ENCODE measurements at regions not wholly inside any gene's neighbourhood (a gene's known extent, or its start where the extent isn't known, plus 50 kb on each side); places are given as distances from the start of the nearest gene placed in this dataset.

DNA sequence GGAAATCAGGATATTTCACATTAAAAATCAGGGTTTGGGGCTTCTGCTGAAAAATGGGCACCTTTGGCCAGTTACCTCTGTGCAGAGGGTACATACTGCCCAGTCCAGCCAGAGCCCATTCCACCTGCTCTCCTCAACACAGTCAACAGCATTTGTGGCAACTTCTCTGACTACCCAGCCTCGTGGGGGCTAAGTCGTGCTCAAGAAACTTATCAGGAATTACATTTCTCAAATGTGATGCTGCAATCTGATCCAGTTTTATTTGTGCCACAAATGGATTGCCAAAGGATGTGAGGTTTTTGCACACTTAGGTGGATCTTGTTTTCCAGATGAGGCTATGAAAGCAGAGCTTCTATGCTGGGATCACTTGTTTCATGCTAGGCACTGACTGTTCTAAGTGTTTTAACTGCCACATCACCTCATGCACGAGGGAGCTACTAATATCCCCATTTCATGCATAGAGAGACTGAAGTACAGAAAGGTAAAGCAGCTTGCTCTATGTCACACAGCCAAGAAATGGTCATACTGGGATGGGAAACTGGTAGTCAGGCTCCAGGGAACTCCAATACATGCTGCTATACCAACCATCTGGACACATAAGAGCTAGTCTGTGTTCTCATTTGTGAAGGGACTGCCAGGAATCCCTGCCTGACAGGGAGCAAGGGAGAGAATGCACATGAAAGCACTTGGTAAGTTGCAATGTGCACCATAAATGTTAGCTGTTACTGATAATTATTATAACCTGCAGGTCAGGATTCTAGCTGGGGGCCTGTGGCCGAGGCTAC lies 89.0 kb upstream of the HK2 start:
- TF ChIP-seq, protein P1, sequence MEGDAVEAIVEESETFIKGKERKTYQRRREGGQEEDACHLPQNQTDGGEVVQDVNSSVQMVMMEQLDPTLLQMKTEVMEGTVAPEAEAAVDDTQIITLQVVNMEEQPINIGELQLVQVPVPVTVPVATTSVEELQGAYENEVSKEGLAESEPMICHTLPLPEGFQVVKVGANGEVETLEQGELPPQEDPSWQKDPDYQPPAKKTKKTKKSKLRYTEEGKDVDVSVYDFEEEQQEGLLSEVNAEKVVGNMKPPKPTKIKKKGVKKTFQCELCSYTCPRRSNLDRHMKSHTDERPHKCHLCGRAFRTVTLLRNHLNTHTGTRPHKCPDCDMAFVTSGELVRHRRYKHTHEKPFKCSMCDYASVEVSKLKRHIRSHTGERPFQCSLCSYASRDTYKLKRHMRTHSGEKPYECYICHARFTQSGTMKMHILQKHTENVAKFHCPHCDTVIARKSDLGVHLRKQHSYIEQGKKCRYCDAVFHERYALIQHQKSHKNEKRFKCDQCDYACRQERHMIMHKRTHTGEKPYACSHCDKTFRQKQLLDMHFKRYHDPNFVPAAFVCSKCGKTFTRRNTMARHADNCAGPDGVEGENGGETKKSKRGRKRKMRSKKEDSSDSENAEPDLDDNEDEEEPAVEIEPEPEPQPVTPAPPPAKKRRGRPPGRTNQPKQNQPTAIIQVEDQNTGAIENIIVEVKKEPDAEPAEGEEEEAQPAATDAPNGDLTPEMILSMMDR (IDR thresholded peaks at IDR 0.05; ENCODE audit: insufficient read depth, low read length, poor library complexity, severe bottlenecking), result no peak
- Histone ChIP-seq H3K27me3 (replicated peaks; ENCODE audit: control insufficient read depth, insufficient read depth, low read length) (peaks cover 2% of the 10 kb centered on the region), H3K4me3 (replicated peaks; ENCODE audit: low read depth, low read length) (no peak overlapping the region), H3K36me3 (ENCODE audit: control insufficient read depth, insufficient read depth, low read length) (no peaks in the 10 kb centered on the region)
- DNase-seq (ENCODE audit: extremely low read depth, insufficient read length), result no peak

DNA sequence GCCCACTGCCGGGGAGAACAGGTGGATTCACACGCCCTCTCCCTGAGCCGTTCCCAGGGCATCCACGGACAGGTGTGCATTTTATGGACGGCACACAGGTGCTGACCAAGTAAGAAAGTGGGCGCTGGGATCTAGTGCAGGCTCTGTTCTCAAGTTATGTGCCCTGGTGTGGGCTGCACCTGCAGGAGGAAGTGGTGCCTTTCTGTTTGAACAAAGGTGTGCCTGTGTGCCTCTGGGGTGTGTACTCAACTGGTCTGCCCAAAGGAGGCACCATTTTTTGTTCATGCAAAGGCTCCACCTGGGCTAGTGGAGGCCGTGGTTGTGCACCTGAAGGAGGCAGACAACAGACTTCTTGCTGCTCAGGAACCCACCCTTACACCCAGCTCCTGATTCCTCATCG lies 88.2 kb upstream of the HK2 start:
- TF ChIP-seq, protein P1 (IDR thresholded peaks at IDR 0.05; ENCODE audit: insufficient read depth, low read length, poor library complexity, severe bottlenecking), result no peak
- Histone ChIP-seq H3K4me3 (replicated peaks; ENCODE audit: low read depth, low read length) (no peak overlapping the region), H3K27me3 (replicated peaks; ENCODE audit: control insufficient read depth, insufficient read depth, low read length) (peaks cover 2% of the 10 kb centered on the region), H3K36me3 (ENCODE audit: control insufficient read depth, insufficient read depth, low read length) (no peaks in the 10 kb centered on the region)
- DNase-seq (ENCODE audit: extremely low read depth, insufficient read length), result no peak

DNA sequence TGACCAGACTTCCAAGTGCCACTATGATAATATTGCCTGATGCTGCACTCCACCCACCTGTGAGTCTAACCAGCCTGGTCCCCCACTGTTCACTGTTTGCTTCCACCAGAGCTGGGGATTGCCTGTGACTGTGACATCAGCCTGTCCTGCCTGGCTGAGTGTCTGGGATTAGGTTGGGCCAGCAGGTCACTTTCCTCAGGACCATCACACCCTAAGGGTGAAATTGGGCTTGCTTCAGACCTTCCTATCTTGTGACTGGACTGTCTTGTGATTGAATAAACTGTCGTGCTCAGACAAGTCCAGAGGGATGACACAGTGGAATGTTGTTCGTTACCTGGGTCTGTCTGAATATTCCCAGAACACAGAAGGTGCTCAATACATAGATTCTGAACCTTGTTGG lies 87.4 kb upstream of the HK2 start:
- Histone ChIP-seq H3K4me3 (replicated peaks; ENCODE audit: low read depth, low read length) (no peak overlapping the region), H3K27me3 (replicated peaks; ENCODE audit: control insufficient read depth, insufficient read depth, low read length) (peaks cover 2% of the 10 kb centered on the region), H3K36me3 (ENCODE audit: control insufficient read depth, insufficient read depth, low read length) (no peaks in the 10 kb centered on the region)
- no peak for DNase-seq (ENCODE audit: extremely low read depth, insufficient read length)
- TF ChIP-seq, protein P1 (IDR thresholded peaks at IDR 0.05; ENCODE audit: insufficient read depth, low read length, poor library complexity, severe bottlenecking), result no peak

DNA sequence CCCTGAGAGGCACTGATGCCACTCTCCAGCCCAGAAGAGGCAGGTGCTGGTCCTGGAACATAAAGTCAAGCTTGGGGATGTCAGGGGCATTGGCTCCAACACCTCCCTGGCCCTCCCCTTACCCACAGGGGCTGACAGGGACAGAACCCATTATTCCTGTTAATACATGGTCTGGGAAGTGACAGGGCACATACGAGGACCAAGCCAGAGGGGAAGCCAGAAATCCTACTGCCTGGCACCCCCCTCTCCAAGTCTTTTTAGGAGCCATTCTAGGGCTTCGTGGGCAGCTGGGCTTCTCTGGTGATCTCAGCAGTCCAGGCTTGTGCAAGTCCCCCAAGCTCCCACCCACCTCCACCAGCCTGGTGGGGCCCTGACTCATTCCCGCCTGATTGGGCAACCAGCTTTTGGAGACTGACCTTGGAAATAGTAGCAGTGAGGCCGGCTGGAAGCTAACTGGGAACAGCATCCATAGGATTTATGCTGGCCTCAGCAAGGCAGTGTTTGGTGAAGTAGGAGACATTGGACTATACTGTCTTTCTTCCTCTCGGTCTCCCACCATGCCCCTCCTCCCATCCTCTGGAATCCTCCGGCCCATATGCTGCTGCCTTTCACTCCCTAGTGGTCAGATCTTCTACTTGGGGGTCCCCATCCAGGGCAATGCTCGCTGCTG lies 86.4 kb upstream of the HK2 start:
- no peak for DNase-seq (ENCODE audit: extremely low read depth, insufficient read length)
- no peak overlapping the region for H3K4me3 ChIP-seq (replicated peaks; ENCODE audit: low read depth, low read length)
- H3K27me3 ChIP-seq (replicated peaks; ENCODE audit: control insufficient read depth, insufficient read depth, low read length), result no peaks in the 10 kb centered on the region; the same call in none of the 2 replicates
- H3K36me3 ChIP-seq (ENCODE audit: control insufficient read depth, insufficient read depth, low read length), result no peaks in the 10 kb centered on the region
- TF ChIP-seq, protein P1 (IDR thresholded peaks at IDR 0.05; ENCODE audit: insufficient read depth, low read length, poor library complexity, severe bottlenecking), result no peak

DNA sequence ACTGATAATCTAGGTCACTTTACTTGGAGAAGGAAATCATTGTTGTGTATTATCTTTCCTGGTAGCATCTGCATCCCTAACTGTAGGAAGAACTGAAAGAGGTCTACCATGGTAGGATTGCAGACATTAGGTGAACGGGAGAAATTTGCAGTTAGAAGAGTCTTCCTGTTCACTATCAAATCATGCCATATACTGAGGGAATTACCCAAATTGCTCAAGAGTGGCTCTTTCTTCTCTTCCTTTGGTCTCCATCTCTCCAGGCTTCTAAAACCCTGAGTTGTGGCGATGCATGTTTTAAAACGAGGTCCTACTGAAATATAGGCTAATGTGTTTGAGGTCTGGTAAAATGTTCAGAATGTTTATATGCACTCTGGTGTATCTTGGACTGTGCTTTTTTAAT lies 85.3 kb upstream of the HK2 start:
- no peak for DNase-seq (ENCODE audit: extremely low read depth, insufficient read length)
- no peaks in the 10 kb centered on the region; the same call in none of the 2 replicates for H3K27me3 ChIP-seq (replicated peaks; ENCODE audit: control insufficient read depth, insufficient read depth, low read length)
- TF ChIP-seq, protein P1 (IDR thresholded peaks at IDR 0.05; ENCODE audit: insufficient read depth, low read length, poor library complexity, severe bottlenecking), result no peak
- no peak overlapping the region for H3K4me3 ChIP-seq (replicated peaks; ENCODE audit: low read depth, low read length)
- no peaks in the 10 kb centered on the region for H3K36me3 ChIP-seq (ENCODE audit: control insufficient read depth, insufficient read depth, low read length)

Measured in GM06990 (cell line).